ENCODE measurements at regions not wholly inside any gene's neighbourhood (a gene's known extent, or its start where the extent isn't known, plus 50 kb on each side); places are given as distances from the start of the nearest gene placed in this dataset.

DNA sequence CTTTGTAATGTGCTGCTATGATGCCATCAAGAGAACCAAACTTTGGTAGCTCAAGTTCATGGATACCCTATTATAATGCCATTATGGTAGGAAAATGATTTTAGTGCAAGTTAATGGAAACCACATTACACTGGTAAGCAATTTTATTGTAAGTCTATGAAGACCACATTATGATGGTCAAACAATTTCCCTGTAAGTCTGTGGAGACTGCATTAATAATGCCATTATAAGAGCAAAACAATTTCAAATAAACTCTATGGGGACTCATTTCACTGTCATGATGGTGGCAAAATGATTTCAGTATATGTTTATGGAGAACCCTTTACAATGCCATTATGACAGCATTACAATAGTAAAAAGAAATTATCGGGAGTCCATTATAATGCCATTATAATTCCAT lies 602.0 kb upstream of the MEF2C start:
- TF ChIP-seq, protein P1, sequence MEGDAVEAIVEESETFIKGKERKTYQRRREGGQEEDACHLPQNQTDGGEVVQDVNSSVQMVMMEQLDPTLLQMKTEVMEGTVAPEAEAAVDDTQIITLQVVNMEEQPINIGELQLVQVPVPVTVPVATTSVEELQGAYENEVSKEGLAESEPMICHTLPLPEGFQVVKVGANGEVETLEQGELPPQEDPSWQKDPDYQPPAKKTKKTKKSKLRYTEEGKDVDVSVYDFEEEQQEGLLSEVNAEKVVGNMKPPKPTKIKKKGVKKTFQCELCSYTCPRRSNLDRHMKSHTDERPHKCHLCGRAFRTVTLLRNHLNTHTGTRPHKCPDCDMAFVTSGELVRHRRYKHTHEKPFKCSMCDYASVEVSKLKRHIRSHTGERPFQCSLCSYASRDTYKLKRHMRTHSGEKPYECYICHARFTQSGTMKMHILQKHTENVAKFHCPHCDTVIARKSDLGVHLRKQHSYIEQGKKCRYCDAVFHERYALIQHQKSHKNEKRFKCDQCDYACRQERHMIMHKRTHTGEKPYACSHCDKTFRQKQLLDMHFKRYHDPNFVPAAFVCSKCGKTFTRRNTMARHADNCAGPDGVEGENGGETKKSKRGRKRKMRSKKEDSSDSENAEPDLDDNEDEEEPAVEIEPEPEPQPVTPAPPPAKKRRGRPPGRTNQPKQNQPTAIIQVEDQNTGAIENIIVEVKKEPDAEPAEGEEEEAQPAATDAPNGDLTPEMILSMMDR (conservative IDR thresholded peaks at IDR 0.05; ENCODE audit: low read depth, low read length) = no peak
- no peak for TF ChIP-seq EZH2 (IDR thresholded peaks at IDR 0.05; ENCODE audit: low read length, unreplicated experiment)

Data from PC-3 (cell line).